T-helper 2 cell (primary cell): ENCODE measurements at regions not wholly inside any gene's neighbourhood (a gene's known extent, or its start where the extent isn't known, plus 50 kb on each side); places are given as distances from the start of the nearest gene placed in this dataset.
"Not testable (repeated sequence)": the region's sequence is repeated elsewhere in the genome, so short reads cannot be mapped to it uniquely, and the experiment has no call there.

ENCODE experiments used
- DNase-seq, 5 experiments: peaks; one replicate each; pipeline versions ENCODE4 v3.0.0 to v3.0.0-alpha.2; 2012 to 2022

DNA sequence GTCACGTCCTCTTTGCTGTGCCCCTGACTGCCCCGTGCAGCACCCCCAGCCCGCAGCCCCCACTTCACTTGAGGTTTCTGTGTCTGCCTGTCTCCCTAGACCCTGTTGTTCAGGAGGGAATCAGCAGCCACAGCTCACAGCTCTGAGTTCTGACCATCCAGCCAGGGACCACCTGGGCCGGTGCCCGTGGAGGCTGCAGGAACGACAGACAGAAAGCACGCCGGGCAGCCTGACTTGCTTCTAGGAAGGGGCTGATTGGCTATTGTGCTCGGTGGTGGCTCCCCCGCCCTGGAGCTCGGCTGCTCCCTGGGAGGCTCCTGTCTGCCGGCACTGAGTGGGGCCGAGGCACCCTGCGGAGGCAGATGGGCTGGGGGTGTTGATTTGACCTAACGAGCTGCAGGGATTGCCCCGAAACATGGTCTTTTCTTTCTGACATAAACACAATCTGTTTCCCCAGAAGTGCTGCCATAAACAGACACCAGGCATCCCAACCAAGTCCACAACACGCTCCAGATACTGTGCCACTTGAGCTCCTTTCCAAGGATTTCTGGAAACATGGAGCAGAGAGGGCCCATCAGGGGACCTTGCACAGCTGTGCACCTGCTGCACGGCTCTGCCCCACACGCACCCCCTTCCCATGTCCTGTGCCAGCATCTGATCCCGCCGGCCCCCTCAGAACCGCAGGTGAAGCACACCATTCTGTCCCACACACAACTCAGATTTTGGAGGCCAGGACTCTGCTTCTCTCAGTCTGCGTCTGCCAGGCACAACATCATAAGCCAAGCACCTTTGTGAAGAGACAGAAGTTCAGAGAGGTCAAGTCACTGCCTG is 855.9 kb downstream of the TBC1D22A start:
- no peak for DNase-seq

DNA sequence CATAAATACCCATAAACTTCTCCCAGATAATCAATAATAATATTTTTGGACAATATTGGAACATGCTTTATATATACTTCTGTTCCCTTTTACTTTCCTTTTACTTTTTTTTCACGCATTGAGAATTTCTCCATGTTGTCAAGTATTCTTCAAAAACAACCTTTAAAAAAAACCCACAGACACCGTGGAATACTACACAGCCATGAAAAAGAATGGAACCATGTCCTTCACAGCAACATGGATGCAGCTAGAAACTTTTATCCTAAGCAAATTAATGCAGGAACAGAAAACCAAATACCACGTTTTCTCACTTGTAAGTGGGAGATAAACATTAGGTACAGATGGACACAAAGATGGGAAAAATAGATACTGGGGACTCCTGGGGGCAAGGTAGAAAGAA is 854.7 kb downstream of the TBC1D22A start:
- no peak for DNase-seq

DNA sequence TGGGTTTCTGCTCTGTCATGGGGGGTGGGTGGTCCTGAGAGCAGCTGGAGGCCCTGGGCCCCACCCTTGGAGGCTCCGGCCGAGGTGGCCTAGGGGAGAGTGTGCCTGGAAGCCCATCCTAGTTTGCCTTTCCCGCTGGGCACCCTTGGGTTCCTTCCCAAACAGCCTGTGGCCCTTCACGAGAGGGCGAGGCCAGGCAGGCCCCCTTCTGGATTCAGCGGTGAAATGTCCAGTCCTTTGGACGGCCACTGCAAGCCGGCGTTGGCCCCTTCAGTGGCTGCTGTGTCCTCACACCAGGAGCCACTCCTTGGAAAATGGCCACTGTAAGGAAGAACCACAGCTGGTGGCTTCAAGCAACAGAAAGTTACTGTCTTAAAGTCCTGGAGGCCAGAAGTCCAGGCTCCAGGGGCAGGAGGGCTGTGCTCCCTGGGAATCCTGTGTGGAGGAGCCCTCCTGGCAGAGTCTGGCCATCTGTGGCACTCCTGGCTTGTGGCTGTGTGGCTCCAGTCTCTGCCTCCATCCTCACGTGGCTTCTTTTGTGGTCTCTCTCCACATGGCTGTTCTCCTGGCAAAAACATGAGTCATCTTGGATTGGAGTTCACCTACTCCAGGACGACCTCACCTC is 854.1 kb downstream of the TBC1D22A start:
- no peak for DNase-seq

DNA sequence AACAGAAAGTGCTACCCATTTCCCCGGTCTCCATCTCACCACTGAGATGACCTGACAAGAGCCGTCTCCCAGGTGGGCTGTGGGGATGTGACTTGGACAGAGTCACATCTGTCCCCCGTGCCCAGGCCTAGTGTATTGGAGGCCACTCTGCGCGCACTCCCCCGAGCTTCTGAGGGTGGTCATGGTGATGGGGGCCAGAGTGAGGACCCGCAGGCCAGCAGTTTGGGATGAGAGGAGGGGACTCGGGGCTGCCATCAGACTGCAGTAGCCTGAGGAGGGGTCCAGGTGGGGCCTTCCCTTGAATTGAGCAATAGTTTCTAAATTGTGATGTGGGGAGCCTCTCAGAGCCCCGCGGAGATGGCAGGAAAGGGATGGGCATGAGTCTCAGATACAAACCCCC is 852.6 kb downstream of the TBC1D22A start:
- DNase-seq = no peak

DNA sequence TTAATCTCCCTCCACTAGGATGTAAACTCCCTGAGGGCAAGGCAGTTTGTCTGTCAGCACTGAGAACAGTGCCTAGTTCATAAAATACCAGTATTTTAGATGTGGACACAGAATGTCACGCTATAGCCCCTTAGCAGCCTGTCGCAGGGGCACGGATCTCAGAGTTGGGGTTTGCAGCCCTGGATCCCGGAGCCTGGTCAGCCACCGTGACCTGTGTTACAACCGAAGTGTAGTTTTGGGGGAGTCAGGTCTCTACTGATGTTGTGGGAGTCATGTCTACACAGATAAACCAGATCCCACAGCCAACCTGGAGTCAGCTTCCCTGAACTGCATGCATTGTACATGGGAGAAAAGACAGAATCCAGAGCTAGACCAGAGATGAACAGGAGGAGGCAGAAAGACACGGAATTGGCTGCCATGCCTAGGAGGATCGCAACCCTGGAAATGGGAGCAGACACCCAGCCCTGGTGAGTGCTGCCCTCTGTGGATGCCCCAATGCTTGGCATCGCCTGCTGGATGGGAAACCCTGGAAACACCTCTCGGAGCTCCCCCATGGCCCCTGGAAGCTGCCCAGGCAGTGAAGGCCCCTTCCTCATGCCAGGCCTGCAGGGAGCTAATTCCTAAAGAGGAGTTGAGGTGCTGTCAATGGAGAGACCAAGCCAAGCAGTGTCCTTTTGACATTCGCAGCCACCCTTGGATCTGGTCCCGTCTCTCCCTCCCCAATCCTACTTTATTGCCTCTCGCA is 851.3 kb downstream of the TBC1D22A start:
- no peak for DNase-seq

DNA sequence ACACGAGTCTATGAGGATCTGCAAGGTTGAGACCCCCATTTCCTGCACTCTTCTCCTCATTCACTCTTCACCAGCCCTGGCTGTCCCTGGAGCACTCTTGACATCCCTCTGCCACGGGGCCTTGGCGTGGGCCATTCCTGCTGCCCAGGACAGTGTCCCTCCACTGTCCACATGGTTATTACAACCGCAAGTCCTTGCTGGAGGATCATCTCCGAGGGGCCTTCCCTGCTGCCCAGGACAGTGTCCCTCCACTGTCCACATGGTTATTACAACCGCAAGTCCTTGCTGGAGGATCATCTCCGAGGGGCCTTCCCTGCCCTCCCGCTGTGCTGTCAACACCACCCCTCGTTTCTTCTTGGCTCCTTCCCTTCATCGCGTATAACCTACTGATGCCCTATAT is 850.7 kb downstream of the TBC1D22A start:
- DNase-seq = not testable (repeated sequence)

DNA sequence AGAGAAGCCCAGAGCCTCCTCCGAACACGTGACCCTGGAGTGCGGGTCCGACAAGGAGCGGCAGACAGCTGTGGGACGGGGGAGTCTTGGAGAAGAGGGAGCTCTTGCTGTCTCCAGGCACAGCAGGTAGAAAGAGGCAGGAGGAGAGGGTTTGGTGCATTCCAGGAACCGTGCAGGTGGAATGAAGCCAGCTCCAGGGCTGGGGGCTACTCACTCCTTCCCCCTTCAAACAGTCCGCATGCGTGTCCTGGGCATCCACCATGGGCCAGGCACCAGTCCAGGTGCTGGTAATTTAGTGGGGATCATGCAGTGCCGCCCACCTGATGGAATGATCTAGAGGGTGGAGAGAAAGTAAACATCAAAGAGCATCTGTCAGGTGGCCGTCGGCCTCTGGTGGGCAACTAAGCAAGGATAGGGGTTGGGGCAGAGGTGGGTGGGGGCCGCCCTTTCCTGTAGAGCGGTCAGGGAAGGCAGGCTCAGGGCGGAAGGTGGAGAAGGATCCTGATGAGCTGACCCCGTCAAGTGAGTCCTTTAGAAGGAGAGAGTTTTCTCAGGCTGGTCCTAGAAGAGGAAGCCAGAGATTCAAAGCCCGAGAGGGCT is 850.0 kb downstream of the TBC1D22A start:
- no peak for DNase-seq

DNA sequence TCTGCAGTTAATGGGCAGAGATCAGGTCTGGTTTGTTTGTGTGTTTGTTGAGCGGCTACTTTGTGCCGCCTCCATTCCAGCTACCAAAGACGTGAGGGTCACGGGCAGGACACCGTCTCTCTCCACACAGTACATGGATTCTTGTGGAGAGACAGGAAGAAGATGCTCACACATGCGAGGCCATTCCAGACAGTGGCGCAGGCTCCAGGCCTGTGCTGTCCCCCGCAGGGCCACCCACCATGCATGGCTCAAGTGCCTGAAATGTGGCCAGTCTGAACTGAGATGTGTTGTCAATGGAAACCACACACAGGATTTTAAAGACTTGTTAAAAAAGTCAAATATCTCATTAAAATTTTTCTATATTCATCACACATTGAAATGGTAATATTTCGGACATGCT is 848.3 kb downstream of the TBC1D22A start:
- DNase-seq = peak in 1 of 5 experiments; percentile 5

DNA sequence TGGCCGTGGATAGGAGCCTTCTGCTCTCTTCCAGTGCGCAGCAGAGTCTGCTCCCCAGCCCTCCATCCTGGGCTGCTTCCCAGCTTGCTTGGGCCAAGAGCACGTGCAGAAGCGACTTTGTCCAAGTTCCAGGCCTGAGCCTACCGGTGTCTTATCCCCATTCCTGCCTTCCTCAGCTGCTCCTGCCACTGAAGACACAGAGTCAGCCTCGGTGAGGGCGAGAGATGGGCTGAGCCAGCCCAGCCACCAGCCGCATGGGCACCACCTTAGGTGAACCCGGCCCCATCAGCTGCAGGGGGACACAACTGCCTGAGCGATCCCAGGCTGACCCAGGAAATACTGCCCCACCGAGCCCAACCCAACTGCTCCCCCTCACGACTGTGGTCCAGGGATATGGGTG is 847.8 kb downstream of the TBC1D22A start:
- no peak for DNase-seq

DNA sequence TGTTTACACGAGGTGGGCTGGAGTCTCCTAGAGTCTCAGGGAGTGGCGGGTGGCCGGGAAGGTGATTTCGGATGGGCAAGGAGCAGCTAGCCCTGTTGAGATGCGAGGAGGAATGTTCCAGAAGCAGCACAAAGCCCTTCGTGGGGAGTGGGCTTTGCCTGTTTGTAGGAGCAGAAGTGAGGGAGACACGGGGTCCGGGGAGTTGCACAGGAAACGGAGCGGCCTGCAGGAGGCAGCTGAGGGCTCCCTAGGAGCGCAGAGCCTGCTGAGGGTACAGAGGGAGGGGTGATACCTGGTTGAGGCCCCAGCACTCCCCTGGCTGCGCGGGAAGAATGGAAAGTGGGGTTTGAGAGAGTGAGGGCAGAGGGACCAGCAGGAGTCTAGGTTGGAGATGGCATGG is 847.2 kb downstream of the TBC1D22A start:
- DNase-seq = no peak

DNA sequence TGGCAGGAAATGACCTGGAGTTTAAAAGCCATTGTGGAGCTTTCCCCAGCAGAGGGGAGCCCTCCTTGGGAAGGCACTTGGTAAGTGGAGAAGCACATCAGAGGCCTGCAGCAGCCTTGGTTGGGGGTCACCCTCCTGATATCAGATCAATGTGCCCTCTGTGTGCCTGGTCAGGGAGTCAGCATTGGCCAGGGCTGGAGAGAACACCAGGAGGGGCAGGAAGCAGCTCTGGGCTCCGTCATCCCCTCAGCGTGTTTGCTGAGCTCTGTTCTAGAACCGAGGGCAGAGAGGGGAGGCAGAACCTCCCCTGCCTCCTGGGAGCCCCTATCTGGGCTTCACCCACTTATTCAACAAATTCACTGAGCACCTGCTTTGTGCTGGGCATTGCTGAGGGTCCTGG is 846.0 kb downstream of the TBC1D22A start:
- no peak for DNase-seq

DNA sequence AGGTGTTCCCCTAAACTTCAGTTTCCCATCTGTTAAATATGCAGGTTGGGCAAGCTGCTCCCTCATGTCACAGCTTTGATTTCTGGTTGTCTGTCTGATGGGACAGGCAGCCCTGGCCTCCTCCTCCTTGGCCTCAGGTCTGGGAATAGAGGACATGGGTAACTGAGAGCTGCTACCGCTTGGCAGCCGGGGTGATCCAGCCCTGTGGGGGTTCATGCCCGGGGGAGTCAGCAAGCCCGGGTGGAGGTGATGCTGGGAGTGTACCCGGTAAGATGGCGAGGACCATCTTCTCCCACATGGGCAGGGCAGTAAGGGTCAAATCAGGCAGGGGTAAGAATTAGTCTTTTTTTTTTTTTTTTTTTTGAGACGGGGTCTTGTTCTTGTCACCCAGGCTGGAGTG is 845.0 kb downstream of the TBC1D22A start:
- DNase-seq = no peak

DNA sequence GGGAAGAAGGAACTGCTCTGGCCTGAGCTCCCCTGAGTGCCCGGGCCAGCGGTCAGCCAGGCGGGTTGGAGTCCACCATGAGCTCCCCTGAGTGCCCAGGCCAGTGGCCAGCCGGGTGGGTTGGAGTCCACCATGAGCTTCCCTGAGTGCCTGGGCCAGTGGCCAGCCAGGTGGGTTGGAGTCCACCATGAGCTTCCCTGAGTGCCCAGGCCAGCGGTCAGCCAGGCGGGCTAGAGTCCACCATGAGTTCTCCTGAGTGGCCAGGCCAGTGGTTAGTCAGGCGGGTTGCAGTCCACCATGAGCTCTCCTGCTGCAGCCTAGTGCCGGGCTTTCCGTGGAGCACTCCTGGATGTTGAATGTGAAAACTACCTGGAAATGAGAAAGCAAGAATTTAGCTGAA is 844.0 kb downstream of the TBC1D22A start:
- no peak for DNase-seq

DNA sequence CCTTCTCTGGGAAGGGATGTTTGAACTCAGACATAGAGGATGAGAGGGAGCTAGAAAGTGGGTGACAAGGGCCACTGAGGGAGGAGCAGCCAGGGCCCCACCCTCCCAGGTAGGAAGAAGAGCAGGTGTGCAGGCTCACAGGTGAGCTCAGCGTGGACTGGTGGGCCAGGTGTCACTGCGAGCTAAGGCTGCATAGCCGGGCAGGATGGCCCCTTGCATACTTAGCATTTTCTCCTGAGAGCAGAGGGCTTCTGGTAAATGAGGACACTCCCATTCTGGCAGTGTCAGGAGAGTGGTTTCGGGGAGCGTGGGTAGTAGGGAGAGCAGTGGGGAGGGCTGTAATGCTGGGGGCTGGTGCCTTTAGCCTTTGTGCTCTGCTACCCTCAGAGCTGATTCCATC is 843.4 kb downstream of the TBC1D22A start:
- no peak for DNase-seq

DNA sequence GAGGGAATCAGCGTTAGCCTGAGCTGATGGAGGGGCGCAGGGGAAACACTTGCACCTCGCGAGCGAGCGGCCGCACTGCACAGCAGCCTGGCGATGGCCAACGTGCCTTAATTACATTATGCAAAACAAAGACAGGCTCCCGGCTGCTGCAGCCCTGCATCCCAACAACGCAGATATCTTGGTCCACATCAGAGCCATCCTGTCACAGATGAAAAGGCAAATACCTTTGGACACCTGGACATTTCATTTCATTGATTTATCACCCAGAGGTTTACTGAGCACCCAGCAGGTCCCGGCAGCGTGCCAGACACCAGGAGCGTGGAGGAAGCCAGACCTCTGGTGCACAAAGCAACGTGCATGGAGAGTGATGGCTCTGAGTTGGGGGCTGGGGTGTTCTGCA is 843.0 kb downstream of the TBC1D22A start:
- DNase-seq = no peak

DNA sequence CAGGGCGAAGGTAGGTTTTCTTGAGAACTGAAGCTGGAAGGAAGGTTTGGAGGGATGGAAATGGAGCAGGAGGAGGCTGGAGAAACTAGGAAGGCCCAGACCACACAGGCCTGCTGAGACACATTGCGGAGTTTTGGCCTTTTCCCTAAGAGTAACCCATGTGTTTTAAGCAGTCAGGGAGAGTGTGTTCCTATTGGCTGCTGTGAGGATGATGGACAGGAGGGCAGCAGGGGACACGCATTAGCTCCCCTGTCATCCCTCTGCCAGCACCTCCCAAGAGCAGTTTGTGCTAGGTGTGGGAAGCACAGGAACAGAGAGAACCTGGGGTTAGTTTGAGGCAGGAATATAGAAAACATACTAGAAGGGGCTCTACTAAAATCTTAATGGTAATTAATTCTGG is 842.1 kb downstream of the TBC1D22A start:
- DNase-seq = no peak

DNA sequence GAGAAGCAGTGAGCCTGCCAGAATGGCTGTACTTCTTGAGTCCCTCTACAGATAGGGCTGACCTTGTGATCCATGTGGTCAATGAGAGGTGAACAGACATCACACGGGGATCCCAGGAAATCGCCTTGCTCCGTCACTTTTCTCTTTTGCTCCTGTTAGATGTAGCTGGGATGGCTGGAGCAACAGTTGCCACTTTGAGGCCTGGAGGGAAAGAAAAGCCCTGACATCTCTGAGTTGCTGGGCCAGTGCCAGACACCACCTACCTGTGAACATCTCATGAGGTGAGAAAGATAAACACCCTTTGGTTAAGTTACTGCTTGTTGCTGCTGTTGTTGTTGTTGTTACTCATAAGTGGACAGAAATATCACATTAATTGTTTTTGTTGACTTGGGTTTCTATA is 840.3 kb downstream of the TBC1D22A start:
- no peak for DNase-seq

DNA sequence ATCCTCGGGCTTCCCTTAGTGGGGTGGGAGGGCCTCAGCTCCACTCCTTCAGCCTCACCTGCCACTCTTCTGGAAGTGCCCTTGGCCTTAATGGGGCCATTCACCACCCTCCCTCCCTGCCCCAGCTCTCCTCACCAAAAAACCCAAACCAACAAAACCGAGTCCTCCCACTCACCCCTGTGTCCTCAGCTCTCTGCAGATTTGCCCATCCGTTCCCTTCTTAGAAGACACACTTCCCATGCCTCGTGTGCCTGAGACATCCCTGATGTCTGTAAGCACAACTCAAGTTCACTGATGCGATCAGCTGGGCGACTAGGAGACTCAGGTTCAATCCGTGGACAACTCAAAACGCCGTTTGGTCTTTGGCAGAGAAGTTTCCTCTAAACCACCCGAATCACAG is 839.2 kb downstream of the TBC1D22A start:
- no peak for DNase-seq

DNA sequence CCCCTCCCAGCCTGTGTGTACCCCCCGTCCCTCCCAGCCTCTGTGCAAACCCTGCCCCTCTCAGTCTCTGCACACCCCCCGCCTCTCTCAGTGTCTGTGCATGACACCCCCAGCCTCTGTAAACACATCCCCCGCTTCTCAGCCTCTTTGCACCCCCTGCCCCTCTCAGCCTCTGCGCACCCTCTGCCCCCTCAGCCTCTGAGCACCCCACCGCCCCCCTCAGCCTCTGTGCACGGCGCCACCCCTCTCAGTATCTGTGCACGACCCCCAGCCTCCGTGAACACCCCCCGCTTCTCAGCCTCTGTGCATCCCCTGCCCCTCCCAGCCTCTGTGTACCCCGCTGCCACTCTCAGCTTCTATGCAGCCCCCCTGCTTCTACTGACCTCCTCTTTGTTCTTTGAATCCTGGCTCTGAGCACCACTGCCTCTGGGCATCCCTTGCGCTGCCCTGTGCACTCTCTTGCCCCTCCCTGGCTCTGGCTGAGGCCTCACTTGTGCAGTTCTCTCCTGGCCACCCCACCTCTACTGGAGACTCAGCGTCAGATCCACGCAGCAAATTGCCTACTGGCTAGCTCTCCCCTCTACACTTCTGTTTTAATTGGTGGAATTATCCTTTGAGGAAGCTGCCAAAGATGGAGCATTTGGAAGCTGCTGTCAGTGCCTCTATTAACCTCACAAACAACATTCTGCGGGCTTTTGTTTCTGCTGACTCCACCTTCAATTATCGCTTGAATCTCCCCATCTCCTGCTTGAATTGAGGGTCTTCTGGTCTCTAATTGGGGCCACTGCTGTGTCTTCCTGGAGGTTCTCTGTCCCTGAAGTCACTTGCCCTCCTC is 838.6 kb downstream of the TBC1D22A start:
- DNase-seq = no peak

DNA sequence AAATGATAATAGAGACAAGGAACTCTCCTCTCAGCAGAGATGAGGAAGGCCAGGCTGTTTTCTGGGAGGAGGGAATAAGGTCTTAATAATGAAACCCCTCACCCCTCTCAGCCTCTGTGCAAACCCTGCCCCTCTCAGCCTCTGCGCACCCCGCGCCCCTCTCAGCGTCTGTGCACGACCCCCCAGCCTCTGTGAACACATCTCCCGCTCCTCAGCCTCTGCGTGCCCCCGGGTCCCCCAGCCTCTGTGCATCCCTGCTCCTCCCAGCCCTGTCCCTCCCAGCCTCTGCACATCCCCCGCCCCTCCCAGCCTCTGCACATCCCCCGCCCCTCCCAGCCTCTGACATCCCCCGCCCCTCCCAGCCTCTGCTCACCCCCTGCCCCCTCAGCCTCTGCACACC is 837.8 kb downstream of the TBC1D22A start:
- DNase-seq = no peak

DNA sequence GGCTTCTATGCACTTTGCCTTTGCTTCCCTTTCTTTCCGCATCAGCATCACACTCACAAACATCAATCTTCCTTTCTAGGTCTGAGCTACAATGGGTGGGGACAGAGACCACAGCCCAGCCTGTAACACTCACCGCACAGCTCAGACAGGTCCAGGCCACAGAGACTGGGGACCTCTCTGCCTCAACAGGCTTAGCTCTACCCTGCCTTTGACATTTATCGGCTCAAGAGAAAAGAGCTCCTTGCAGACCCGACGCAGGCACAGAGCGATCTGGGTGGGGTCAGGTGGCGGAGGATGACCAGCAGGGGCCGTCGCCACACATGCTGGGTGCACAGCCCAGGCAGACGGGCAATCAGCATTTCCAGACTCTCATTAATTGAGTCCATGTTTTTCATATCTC is 837.3 kb downstream of the TBC1D22A start:
- no peak for DNase-seq

DNA sequence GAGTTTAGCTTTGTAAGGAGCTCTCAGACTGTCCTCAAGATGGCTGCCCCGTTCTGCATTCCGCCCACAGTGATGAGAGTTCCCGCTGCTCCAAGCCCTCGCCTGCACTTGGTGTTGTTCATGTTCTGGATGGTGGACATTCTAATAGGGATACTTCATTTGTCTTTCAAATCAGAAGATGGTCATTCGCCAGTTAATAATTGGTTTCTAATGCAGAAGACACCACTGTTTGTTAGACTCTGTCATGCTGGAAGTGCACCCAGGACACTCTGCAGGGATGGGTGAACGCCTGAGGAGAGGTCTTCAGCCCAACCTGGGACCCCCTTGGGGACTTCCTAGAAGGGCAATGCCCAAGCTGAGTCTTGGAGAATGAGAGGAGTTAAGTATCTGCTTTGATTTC is 836.4 kb downstream of the TBC1D22A start:
- no peak for DNase-seq

DNA sequence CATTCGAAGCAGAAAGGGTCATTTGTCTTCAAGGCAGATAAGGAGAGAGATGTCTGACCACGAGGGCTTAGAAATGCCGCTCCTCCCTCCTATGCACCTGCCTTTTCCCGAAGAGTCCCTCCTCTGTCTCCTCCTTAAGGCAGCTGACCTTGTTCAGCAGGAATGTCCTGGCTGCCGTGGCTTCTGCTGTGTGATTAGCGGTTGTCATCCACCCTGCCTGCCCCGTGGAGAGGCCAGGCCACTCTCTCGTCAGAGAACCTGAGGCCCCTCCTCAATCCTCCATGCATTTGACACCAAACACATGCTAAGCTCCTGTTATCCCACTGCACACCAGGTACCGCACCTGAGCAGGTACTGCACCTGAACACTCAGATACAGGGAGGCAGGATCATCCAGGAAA is 834.6 kb downstream of the TBC1D22A start:
- DNase-seq = no peak
